ENCODE measurements at regions not wholly inside any gene's neighbourhood (a gene's known extent, or its start where the extent isn't known, plus 50 kb on each side); places are given as distances from the start of the nearest gene placed in this dataset.

DNA sequence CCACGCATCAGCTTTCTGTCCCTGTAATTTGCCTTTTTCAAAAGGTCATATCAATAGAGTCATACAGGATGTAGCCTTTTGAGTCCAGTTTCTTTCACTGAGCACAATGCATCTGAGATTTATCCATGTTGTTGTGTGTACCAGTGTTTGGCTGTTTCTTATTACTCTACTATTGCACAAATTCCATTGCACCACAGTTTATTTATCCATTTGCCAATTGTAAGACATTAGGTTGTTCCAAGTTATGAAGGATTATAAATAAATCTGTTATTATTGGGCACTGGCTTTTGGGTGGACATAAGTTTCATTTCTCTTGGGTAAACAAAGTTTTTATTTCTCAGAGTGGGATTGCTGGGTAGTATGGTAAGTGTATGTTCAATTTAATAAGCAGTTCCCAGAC, 68.3 kb upstream of the TBPL2 start:
- Histone ChIP-seq H2AFZ (ENCODE audit: low read length) (no peak overlapping the region), H3K23ac (ENCODE audit: low read depth, low read length, poor library complexity) (no peak overlapping the region), H2AK5ac (ENCODE audit: low read depth, low read length) (no peak overlapping the region), H3K4me1 (ENCODE audit: control insufficient read depth in 2 of 2, insufficient read depth in 1 of 2, low read depth in 1 of 2, low read length in 2 of 2) (peaks cover 0 to 2% of the 10 kb centered on the region in 2 donors), H3K4me2 (ENCODE audit: insufficient read depth, low read length, poor library complexity, severe bottlenecking) (no peak overlapping the region), H3K18ac (ENCODE audit: low read length) (no peak overlapping the region), H3K79me1 (ENCODE audit: low read depth, low read length) (no peaks in the 10 kb centered on the region), H3K14ac (ENCODE audit: low read length) (no peak overlapping the region), H2BK12ac (ENCODE audit: low read length) (no peak overlapping the region), H2BK120ac (ENCODE audit: low read depth, low read length) (no peak overlapping the region), H3K4me3 (ENCODE audit: low read length in 2 of 2) (no peak overlapping the region), H3K9me3 (replicated peaks in 1 of 2; ENCODE audit: control insufficient read depth in 2 of 2, insufficient read depth in 1 of 2, low read depth in 1 of 2, low read length in 2 of 2) (peaks cover 0 to 3% of the 10 kb centered on the region in 2 donors), H3K27ac (replicated peaks; ENCODE audit: low read length) (no peak overlapping the region), H2BK15ac (ENCODE audit: low read length) (no peak overlapping the region), H3K9ac (ENCODE audit: low read depth, low read length, poor library complexity) (no peak overlapping the region), H4K91ac (ENCODE audit: low read depth, low read length, poor library complexity) (no peak overlapping the region), H4K8ac (ENCODE audit: low read depth, low read length) (no peak overlapping the region), H2BK5ac (ENCODE audit: low read length) (no peak overlapping the region), H3K27me3 (ENCODE audit: control insufficient read depth in 3 of 3, insufficient read depth in 3 of 3, low read depth in 1 of 3, low read length in 3 of 3) (no peaks in the 10 kb centered on the region), H3K4ac (ENCODE audit: low read length) (no peak overlapping the region), H3K36me3 (replicated peaks in 1 of 2; ENCODE audit: control insufficient read depth in 2 of 2, insufficient read depth in 2 of 2, low read length in 2 of 2) (no peaks in the 10 kb centered on the region)
- no CpG with 5 or more reads among the region's 1 CpG for WGBS, 2 donors (ENCODE audit: extremely low coverage in 2 of 2, insufficient read length in 2 of 2, insufficient replicate concordance in 1 of 2)
- DNase-seq (ENCODE audit: low spot score): no peak

DNA sequence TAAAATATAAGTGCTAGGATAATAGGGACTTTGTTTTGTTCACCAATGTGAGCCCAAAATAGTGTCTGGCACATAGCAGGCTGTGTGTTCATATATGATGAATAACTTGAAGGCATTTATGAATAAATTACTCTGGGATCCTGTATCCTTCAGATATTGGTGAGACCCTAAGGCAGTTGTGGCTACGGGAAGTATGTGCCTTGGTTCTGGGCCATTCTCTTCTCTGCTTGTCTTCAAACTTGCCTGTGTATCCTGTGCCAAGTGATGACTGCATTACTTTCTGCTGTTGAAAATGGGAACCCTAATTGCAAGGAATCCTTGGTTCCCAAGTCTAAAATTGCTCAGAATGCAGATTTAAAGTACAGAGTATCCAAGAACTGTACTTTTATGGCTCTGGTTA, 67.6 kb upstream of the KTN1 start:
- Histone ChIP-seq H3K9ac (ENCODE audit: low read depth, low read length, poor library complexity) (no peak overlapping the region), H3K18ac (ENCODE audit: low read length) (no peak overlapping the region), H2BK120ac (ENCODE audit: low read depth, low read length) (no peak overlapping the region), H4K8ac (ENCODE audit: low read depth, low read length) (no peak overlapping the region), H2BK15ac (ENCODE audit: low read length) (no peak overlapping the region), H2AFZ (ENCODE audit: low read length) (no peak overlapping the region), H3K36me3 (replicated peaks in 1 of 2; ENCODE audit: control insufficient read depth in 2 of 2, insufficient read depth in 2 of 2, low read length in 2 of 2) (no peaks in the 10 kb centered on the region), H3K27me3 (ENCODE audit: control insufficient read depth in 3 of 3, insufficient read depth in 3 of 3, low read depth in 1 of 3, low read length in 3 of 3) (no peaks in the 10 kb centered on the region), H2AK5ac (ENCODE audit: low read depth, low read length) (no peak overlapping the region), H3K79me1 (ENCODE audit: low read depth, low read length) (no peaks in the 10 kb centered on the region), H3K4me2 (ENCODE audit: insufficient read depth, low read length, poor library complexity, severe bottlenecking) (no peak overlapping the region), H4K91ac (ENCODE audit: low read depth, low read length, poor library complexity) (no peak overlapping the region), H2BK5ac (ENCODE audit: low read length) (no peak overlapping the region), H3K9me3 (replicated peaks in 1 of 2; ENCODE audit: control insufficient read depth in 2 of 2, insufficient read depth in 1 of 2, low read depth in 1 of 2, low read length in 2 of 2) (peaks cover 0 to 3% of the 10 kb centered on the region in 2 donors), H3K4me1 (ENCODE audit: control insufficient read depth in 2 of 2, insufficient read depth in 1 of 2, low read depth in 1 of 2, low read length in 2 of 2) (peaks cover 3 to 9% of the 10 kb centered on the region in 2 donors), H3K27ac (replicated peaks; ENCODE audit: low read length) (no peak overlapping the region), H3K23ac (ENCODE audit: low read depth, low read length, poor library complexity) (no peak overlapping the region), H2BK12ac (ENCODE audit: low read length) (no peak overlapping the region), H3K4me3 (ENCODE audit: low read length in 2 of 2) (no peak overlapping the region), H3K14ac (ENCODE audit: low read length) (no peak overlapping the region), H3K4ac (ENCODE audit: low read length) (no peak overlapping the region)
- DNase-seq (ENCODE audit: low spot score): no peak
- no CpG with 5 or more reads among the region's 1 CpG for WGBS, 2 donors (ENCODE audit: extremely low coverage in 2 of 2, insufficient read length in 2 of 2, insufficient replicate concordance in 1 of 2)

DNA sequence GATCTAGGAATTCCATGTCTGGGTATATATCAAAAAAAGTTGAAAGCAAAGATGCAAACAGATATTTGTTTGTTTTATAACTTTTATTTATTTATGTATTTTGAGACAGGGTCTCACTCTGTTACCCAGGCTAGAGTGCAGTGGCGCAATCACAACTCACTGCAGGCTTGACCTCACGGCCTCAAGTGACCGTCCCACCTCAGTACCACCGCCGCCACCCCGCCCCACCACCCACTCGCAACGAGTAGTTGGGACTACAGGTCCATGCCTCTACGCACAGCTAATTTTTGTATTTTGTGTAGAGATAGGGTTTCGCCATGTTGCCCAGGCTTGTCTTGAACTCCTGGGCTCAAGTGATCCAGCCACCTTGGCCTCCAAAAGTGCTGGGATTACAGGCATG, 66.5 kb upstream of the KTN1 start:
- no CpG with 5 or more reads among the region's 10 CpGs for WGBS, 2 donors (ENCODE audit: extremely low coverage in 2 of 2, insufficient read length in 2 of 2, insufficient replicate concordance in 1 of 2)
- peak overlapping the region; percentile 9 for H2AK5ac ChIP-seq (ENCODE audit: low read depth, low read length)

DNA sequence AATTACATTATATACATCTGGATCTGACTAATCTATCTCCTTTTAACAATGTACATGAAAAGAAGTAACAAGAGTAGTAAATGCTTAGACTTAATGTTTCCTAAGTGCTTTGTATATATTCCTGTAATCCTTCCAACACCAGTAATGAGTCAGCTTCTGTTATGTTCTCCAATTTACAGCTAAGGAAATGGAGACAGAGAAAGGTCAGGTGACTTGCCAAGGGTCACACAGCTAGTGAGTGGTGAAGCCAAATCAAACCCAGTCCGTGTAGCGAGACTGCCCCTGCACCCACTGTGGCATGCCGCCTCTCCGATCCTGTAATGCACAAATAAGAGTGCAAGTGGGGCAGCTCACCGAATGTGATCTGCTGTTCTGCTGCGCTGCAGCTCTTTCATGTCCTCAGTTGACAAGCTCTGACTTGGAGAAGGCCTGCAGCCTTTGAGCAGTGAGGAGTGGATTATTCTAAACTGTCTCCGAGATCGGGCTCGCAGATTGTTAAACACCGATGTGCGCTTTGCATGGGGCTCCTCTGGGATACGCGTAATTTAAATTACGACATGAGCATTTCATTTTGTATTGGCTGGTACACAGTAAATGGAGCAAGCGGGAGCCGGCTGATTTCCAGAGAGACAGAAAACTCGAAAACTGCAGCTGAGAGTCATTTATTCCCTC, 65.1 kb upstream of the KTN1 start:
- H3K4me3 ChIP-seq (ENCODE audit: low read length in 2 of 2): no peak overlapping the region
- peaks cover 3 to 9% of the 10 kb centered on the region in 2 donors for H3K4me1 ChIP-seq (ENCODE audit: control insufficient read depth in 2 of 2, insufficient read depth in 1 of 2, low read depth in 1 of 2, low read length in 2 of 2)
- H3K79me1 ChIP-seq (ENCODE audit: low read depth, low read length): no peaks in the 10 kb centered on the region
- no peak overlapping the region for H3K27ac ChIP-seq (replicated peaks; ENCODE audit: low read length)
- no peak overlapping the region for H4K91ac ChIP-seq (ENCODE audit: low read depth, low read length, poor library complexity)
- no peak overlapping the region for H2AK5ac ChIP-seq (ENCODE audit: low read depth, low read length)
- H3K14ac ChIP-seq (ENCODE audit: low read length): no peak overlapping the region
- no peak overlapping the region for H2BK15ac ChIP-seq (ENCODE audit: low read length)
- H2BK12ac ChIP-seq (ENCODE audit: low read length): no peak overlapping the region
- no CpG with 5 or more reads among the region's 17 CpGs for WGBS, 2 donors (ENCODE audit: extremely low coverage in 2 of 2, insufficient read length in 2 of 2, insufficient replicate concordance in 1 of 2)
- H3K4ac ChIP-seq (ENCODE audit: low read length): no peak overlapping the region
- H3K18ac ChIP-seq (ENCODE audit: low read length): no peak overlapping the region
- H3K9me3 ChIP-seq (replicated peaks in 1 of 2; ENCODE audit: control insufficient read depth in 2 of 2, insufficient read depth in 1 of 2, low read depth in 1 of 2, low read length in 2 of 2): peaks cover 0 to 3% of the 10 kb centered on the region in 2 donors
- H2BK5ac ChIP-seq (ENCODE audit: low read length): no peak overlapping the region
- no peaks in the 10 kb centered on the region for H3K36me3 ChIP-seq (replicated peaks in 1 of 2; ENCODE audit: control insufficient read depth in 2 of 2, insufficient read depth in 2 of 2, low read length in 2 of 2)
- H3K27me3 ChIP-seq (ENCODE audit: control insufficient read depth in 3 of 3, insufficient read depth in 3 of 3, low read depth in 1 of 3, low read length in 3 of 3): no peaks in the 10 kb centered on the region
- H4K8ac ChIP-seq (ENCODE audit: low read depth, low read length): no peak overlapping the region
- no peak overlapping the region for H3K4me2 ChIP-seq (ENCODE audit: insufficient read depth, low read length, poor library complexity, severe bottlenecking)
- peak overlapping the region; percentile 53 for H3K9ac ChIP-seq (ENCODE audit: low read depth, low read length, poor library complexity)
- H3K23ac ChIP-seq (ENCODE audit: low read depth, low read length, poor library complexity): no peak overlapping the region
- H2AFZ ChIP-seq (ENCODE audit: low read length): peak overlapping the region; percentile 72
- H2BK120ac ChIP-seq (ENCODE audit: low read depth, low read length): no peak overlapping the region
- DNase-seq (ENCODE audit: low spot score): no peak

More for the DNA sequence above, 66.5 kb upstream of the KTN1 start:
- Histone ChIP-seq H3K9me3 (replicated peaks in 1 of 2; ENCODE audit: control insufficient read depth in 2 of 2, insufficient read depth in 1 of 2, low read depth in 1 of 2, low read length in 2 of 2) (peaks cover 0 to 3% of the 10 kb centered on the region in 2 donors), H3K14ac (ENCODE audit: low read length) (no peak overlapping the region), H3K4me2 (ENCODE audit: insufficient read depth, low read length, poor library complexity, severe bottlenecking) (no peak overlapping the region), H3K9ac (ENCODE audit: low read depth, low read length, poor library complexity) (no peak overlapping the region), H3K4me3 (ENCODE audit: low read length in 2 of 2) (no peak overlapping the region), H2AFZ (ENCODE audit: low read length) (no peak overlapping the region), H3K23ac (ENCODE audit: low read depth, low read length, poor library complexity) (no peak overlapping the region), H3K36me3 (replicated peaks in 1 of 2; ENCODE audit: control insufficient read depth in 2 of 2, insufficient read depth in 2 of 2, low read length in 2 of 2) (no peaks in the 10 kb centered on the region), H2BK5ac (ENCODE audit: low read length) (no peak overlapping the region), H3K4ac (ENCODE audit: low read length) (no peak overlapping the region), H4K91ac (ENCODE audit: low read depth, low read length, poor library complexity) (no peak overlapping the region), H2BK12ac (ENCODE audit: low read length) (no peak overlapping the region), H3K27me3 (ENCODE audit: control insufficient read depth in 3 of 3, insufficient read depth in 3 of 3, low read depth in 1 of 3, low read length in 3 of 3) (no peaks in the 10 kb centered on the region), H3K27ac (replicated peaks; ENCODE audit: low read length) (no peak overlapping the region), H3K4me1 (ENCODE audit: control insufficient read depth in 2 of 2, insufficient read depth in 1 of 2, low read depth in 1 of 2, low read length in 2 of 2) (peaks cover 3 to 9% of the 10 kb centered on the region in 2 donors), H3K18ac (ENCODE audit: low read length) (no peak overlapping the region), H3K79me1 (ENCODE audit: low read depth, low read length) (no peaks in the 10 kb centered on the region), H2BK120ac (ENCODE audit: low read depth, low read length) (no peak overlapping the region), H4K8ac (ENCODE audit: low read depth, low read length) (no peak overlapping the region), H2BK15ac (ENCODE audit: low read length) (no peak overlapping the region)
- DNase-seq (ENCODE audit: low spot score): no peak

All from neuronal stem cell (in vitro differentiated cells).